Fibroblast of mammary gland (primary cell): ENCODE measurements at regions not wholly inside any gene's neighbourhood (a gene's known extent, or its start where the extent isn't known, plus 50 kb on each side); places are given as distances from the start of the nearest gene placed in this dataset.
"Not testable (repeated sequence)": the region's sequence is repeated elsewhere in the genome, so short reads cannot be mapped to it uniquely, and the experiment has no call there.

ENCODE experiments used
- DNase-seq: peaks from one replicate; pipeline ENCODE4 v3.0.0-alpha.2; 2010; ENCODE audit warnings: low read depth
- H3K4me3 ChIP-seq: 2 replicates; pipeline ENCODE4 v1.5.1; 2011; ENCODE audit warnings: low read depth, mild to moderate bottlenecking, low read length, moderate library complexity; ENCODE audit not compliant: control insufficient read depth
- TF ChIP-seq, protein P1 (sequence below): conservative IDR thresholded peaks from 2 replicates; pipeline ENCODE4 v1.5.1; 2011; ENCODE audit warnings: low read depth, low read length, inconsistent platforms; ENCODE audit not compliant: control insufficient read depth, insufficient read depth

- TF ChIP-seq, protein P1, sequence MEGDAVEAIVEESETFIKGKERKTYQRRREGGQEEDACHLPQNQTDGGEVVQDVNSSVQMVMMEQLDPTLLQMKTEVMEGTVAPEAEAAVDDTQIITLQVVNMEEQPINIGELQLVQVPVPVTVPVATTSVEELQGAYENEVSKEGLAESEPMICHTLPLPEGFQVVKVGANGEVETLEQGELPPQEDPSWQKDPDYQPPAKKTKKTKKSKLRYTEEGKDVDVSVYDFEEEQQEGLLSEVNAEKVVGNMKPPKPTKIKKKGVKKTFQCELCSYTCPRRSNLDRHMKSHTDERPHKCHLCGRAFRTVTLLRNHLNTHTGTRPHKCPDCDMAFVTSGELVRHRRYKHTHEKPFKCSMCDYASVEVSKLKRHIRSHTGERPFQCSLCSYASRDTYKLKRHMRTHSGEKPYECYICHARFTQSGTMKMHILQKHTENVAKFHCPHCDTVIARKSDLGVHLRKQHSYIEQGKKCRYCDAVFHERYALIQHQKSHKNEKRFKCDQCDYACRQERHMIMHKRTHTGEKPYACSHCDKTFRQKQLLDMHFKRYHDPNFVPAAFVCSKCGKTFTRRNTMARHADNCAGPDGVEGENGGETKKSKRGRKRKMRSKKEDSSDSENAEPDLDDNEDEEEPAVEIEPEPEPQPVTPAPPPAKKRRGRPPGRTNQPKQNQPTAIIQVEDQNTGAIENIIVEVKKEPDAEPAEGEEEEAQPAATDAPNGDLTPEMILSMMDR, result no peak
- DNase-seq, result peak; percentile 6
These were observed 766.2 kb upstream of the TMEFF2 start for GRCh38 chr2:192960945-192961344.

GRCh38 chr2:192958615-192959014 lies 763.9 kb upstream of the TMEFF2 start:
- not testable (repeated sequence) for H3K4me3 ChIP-seq

More at GRCh38 chr2:192960945-192961344, 766.2 kb upstream of the TMEFF2 start:
- no peak overlapping the region for H3K4me3 ChIP-seq

GRCh38 chr2:192957425-192957824 lies 762.7 kb upstream of the TMEFF2 start:
- H3K4me3 ChIP-seq, result no peak overlapping the region
- TF ChIP-seq, protein P1, result no peak
- DNase-seq, result no peak

More at GRCh38 chr2:192958615-192959014, 763.9 kb upstream of the TMEFF2 start:
- DNase-seq, result not testable (repeated sequence)

DNA sequence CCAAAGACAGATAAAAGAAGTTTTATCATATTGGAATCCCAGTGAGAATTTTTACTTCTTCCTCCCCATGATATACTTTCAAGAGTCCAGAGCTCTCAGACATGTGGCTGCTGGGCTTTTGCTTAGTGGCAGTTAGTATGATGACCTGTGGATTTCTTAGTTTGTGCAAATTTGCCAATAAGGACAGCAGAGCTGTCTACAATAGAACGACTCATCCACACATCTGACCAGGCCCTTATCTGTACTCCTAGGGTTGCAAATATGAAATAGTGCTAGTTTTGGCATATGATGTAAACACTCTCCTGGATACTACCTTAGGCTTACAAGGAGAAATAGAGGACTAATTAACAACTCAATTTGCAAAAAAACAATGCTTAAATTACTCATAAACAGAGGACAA lies 758.4 kb upstream of the TMEFF2 start:
- DNase-seq, result no peak
- H3K4me3 ChIP-seq, result no peak overlapping the region
- TF ChIP-seq, protein P1, result no peak

DNA sequence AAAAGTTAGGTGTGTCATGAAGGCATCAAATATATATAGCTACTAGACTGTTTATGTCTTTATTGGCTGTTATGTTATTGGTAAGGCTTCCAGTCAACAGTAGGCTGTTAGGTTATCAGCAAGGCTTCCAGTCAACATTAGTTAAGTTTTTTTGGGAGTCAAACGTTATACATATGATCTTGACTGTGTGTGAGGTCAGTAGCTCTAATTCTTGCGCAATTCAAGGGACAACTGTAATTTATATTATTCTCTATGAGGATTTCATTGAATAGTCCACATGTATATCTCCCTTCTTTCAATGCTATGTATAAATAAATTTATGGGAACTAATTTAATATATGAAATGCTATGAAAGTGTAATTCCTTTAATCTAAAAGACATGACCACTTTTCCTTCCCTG lies 757.5 kb upstream of the TMEFF2 start:
- TF ChIP-seq, protein P1, result no peak

GRCh38 chr2:192948316-192948715 lies 753.6 kb upstream of the TMEFF2 start:
- DNase-seq, result no peak
- H3K4me3 ChIP-seq, result no peak overlapping the region
- TF ChIP-seq, protein P1, result no peak

More for the DNA sequence above, 757.5 kb upstream of the TMEFF2 start:
- no peak overlapping the region for H3K4me3 ChIP-seq
- DNase-seq, result no peak

DNA sequence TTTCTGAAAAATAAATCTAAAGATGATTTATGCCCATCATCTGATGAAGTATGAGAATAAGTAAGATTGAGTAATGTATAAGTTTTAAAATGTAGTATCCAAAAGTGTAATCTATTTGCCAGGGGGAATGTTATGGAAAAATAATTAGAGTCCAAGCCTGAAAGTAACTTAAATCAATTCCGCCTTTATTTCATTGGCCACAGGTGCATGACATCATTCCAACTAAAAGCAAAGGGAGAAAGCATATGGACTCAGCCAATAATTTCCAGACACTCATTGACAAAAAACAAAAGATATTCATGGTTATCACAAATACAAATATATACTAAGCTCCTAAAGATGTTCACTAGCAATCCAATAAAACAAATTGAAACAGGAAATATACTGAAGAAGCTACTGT lies 752.6 kb upstream of the TMEFF2 start:
- TF ChIP-seq, protein P1, result no peak
- no peak for DNase-seq
- no peak overlapping the region for H3K4me3 ChIP-seq

DNA sequence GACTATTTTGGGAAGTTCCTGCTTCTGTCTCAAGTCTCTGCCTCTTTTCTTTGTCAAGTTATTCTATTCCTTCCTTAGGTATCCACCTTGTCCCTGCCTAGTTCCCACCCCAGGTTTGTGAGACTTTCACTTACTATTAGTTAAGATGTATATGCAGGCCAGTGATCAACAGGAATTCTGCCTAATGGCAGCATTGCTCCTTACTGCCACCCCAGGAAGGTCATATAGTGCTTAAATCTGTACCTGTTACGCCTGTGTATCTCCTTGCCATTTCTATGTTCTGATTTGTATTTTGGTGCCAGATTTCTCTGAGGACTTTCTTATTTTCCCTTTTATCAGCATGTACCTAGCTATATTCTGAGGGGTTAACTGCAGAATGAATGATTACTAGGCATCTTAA lies 746.0 kb upstream of the TMEFF2 start:
- DNase-seq, result no peak
- TF ChIP-seq, protein P1, result no peak

More for the DNA sequence above, 746.0 kb upstream of the TMEFF2 start:
- H3K4me3 ChIP-seq, result no peak overlapping the region
